Retinal pigment epithelial cell (primary cell): ENCODE measurements at regions not wholly inside any gene's neighbourhood (a gene's known extent, or its start where the extent isn't known, plus 50 kb on each side); places are given as distances from the start of the nearest gene placed in this dataset.

Experiments
- DNase-seq: peaks from one replicate; pipeline ENCODE4 v3.0.0-alpha.2; 2010; ENCODE audit warnings: low read depth
- H3K4me3 ChIP-seq: 2 replicates; pipeline ENCODE4 v1.5.1; 2011; ENCODE audit warnings: mild to moderate bottlenecking, low read length, control low read depth, moderate library complexity
- TF ChIP-seq, protein P1 (sequence below): conservative IDR thresholded peaks from 2 replicates; pipeline ENCODE4 v1.5.1; 2011; ENCODE audit warnings: low read depth, low read length, control low read depth, inconsistent platforms

DNA sequence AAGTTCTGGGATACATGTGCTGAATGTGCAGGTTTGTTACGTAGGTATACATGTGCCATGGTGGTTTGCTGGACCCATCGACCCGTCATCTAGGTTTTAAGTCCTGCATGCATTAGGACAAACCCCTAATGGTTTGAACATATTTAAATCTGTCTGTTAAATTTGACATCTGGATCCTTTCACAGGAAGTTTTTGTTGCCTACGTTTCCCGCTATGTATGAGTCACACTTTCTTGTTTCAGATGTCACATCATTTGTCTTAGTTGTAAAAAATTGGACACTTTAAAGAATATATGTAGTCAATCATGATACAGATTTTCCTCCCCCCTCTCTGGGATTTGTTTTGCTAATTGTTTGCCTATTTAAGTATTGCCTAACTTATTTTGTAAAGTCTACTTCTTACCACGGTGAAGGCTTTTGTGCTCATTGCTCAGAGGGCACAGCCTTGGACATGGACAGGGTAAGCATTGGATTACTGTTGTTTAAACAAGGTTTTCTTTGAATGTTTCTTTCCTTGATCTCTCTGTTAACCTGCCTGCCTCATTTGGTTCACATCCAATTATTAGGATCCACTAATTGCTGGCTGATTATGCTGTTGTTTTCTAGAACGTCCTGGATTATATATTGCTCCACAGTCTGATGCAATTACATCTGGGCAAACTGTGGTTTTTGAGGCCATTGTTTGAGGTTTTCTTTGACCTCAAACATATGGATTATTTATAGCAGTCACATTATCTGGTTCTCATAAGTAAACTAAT lies 1441.4 kb downstream of the AACS start:
- TF ChIP-seq, protein P1, sequence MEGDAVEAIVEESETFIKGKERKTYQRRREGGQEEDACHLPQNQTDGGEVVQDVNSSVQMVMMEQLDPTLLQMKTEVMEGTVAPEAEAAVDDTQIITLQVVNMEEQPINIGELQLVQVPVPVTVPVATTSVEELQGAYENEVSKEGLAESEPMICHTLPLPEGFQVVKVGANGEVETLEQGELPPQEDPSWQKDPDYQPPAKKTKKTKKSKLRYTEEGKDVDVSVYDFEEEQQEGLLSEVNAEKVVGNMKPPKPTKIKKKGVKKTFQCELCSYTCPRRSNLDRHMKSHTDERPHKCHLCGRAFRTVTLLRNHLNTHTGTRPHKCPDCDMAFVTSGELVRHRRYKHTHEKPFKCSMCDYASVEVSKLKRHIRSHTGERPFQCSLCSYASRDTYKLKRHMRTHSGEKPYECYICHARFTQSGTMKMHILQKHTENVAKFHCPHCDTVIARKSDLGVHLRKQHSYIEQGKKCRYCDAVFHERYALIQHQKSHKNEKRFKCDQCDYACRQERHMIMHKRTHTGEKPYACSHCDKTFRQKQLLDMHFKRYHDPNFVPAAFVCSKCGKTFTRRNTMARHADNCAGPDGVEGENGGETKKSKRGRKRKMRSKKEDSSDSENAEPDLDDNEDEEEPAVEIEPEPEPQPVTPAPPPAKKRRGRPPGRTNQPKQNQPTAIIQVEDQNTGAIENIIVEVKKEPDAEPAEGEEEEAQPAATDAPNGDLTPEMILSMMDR: no peak
- no peak for DNase-seq
- no peak overlapping the region for H3K4me3 ChIP-seq

DNA sequence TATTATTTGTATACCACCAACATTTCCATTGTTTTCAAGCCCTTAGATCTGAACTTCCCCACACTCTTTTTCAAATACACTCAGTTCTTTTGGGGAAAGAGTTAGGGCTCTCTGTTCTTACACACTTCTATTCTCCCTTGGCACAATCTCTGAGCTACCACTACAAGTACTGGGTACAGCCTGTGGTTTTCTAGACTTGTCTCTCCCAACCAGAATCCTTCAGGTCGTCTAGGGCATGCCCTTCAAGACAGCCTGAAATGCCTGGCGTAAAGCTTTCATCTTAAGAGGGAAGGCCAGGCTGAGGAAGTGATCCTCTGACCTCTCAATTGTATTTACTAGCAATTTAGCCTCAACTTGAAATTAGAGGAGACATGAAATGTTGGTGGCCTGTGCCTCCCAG lies 1442.0 kb downstream of the AACS start:
- TF ChIP-seq, protein P1: no peak

DNA sequence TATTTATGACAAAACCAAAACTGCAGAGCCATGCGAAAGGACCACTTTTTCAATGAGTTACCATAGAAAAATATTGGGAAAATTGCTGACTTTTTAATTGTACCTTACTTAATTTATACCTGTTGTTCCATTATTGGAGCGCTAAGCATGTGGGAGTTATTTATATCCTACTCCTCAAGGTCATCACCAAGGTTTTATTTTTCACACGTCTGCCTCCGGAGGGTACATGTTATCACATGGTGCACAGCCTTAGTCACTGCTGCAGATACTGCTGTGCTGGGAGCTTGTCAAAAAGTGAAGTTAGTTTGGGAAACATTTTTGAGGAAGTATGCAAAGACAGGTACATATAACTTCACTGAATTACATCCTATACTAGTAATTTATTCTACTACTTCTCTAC lies 1444.3 kb downstream of the AACS start:
- H3K4me3 ChIP-seq: no peak overlapping the region
- DNase-seq: no peak
- TF ChIP-seq, protein P1: no peak

More for the DNA sequence above, 1442.0 kb downstream of the AACS start:
- DNase-seq: no peak
- no peak overlapping the region for H3K4me3 ChIP-seq

DNA sequence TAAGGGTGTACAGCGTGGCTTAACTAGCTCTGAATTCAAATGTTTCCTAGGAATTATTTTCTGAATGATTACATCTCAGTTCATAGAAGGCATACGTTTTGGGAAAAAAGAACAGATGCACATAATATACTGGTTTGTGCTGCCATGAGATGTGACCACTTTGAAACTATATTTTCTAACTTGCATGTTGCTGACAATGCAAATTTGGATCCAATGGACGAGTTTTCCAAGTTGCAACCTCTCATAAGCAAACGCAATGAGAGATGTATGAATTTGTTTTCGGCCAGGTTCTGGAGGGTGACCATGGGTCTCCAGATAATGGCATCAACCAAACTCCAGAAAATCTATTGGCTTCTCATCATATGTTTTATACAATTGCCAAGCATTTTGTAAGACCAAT lies 1445.4 kb downstream of the AACS start:
- no peak overlapping the region for H3K4me3 ChIP-seq
- TF ChIP-seq, protein P1: no peak
- no peak for DNase-seq

DNA sequence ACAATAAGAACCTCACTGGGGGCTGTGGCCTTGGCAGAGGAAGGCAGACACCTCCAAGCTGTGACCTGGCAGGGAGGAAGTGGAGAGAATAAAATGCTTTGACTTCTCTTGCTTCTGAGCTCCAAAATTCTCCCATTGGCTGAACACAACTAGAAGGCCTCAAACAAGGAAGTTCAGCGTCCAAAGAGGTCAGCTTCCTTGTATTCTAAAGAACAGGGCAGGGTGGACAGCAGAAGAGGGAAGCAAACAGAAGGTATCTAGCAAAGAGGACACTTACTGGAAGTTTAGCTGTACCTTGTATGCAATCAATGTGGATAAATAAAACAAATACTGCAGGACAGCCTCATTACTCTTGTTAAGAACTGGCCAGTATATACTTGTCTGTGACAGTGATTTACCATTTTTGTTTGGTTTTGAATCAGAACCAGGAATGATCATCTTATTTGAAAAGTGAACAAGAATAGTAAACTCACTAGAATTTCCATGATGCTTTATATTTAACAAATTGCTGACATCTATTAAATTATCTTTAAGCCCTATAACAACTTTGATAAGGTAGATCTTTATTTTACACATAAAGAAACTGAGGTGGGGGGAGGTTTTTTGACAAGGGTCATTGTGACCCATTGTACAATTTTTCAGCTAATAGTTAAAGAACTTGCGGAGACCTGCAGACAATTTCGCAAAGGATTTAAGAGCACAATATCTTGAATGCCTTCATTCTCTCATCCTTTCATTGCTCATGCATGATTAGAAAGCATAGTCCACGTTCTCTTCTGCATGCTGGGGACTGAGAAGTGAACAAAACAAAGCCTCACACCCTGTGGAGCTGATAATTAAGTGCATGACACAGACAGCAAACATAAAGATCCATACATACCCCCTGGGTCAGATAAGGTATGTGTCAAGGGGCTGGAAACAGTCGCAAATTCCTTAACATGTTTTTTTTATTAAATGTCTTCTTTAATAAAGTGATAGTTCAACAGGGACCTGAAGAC lies 1448.0 kb downstream of the AACS start:
- DNase-seq: no peak
- TF ChIP-seq, protein P1: no peak
- no peak overlapping the region for H3K4me3 ChIP-seq

DNA sequence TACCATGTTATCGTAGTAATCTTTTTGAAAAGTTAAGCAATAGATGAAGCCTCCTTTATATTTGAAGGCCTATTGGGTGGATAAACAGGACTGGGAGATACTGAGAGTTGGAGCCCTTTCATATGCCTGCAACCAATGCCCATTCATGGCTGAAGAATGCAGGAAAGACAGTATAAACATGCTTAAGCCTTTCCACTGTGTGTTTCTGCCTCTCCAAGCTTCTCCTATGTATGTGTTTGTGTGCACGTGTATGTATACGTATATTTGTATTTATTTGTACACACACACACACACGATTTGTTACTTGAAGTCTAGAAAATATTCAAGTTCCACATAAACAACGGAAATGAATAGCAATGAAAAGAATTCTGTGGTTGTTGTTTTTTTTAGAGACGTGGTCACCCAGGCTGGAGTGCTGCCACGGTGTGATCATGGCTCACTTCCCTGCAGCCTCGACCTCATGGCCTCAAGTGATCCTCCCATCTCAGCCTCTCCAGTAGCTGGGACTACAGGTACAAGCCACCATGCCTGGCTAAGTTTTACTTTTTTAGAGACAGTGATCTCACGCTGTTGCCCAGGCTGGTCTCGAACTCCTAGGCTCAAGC lies 1453.5 kb downstream of the AACS start:
- no peak for DNase-seq
- TF ChIP-seq, protein P1: no peak
- no peak overlapping the region for H3K4me3 ChIP-seq
